BLaER1 (cell line): ENCODE measurements at regions not wholly inside any gene's neighbourhood (a gene's known extent, or its start where the extent isn't known, plus 50 kb on each side); places are given as distances from the start of the nearest gene placed in this dataset.

ENCODE experiments used
- H3K27ac ChIP-seq: shearing (Covaris generic); formaldehyde crosslinking; 2 replicates; pipeline ENCODE4 v1.8.1; 2022
- H3K27me3 ChIP-seq: shearing (Covaris generic); formaldehyde crosslinking; 2 replicates; pipeline ENCODE4 v1.8.1; 2022
- H3K36me3 ChIP-seq: shearing (Covaris generic); formaldehyde crosslinking; 2 replicates; pipeline ENCODE4 v1.8.1; 2022
- H3K4me1 ChIP-seq: shearing (Covaris generic); formaldehyde crosslinking; 2 replicates; pipeline ENCODE4 v1.8.1; 2022
- H3K4me2 ChIP-seq: shearing (Covaris generic); formaldehyde crosslinking; 2 replicates; pipeline ENCODE4 v1.8.1; 2022
- H3K4me3 ChIP-seq: shearing (Covaris generic); formaldehyde crosslinking; 2 replicates; pipeline ENCODE4 v1.8.1; 2022
- H3K9ac ChIP-seq: shearing (Covaris generic); formaldehyde crosslinking; 2 replicates; pipeline ENCODE4 v1.8.1; 2022
- H3K9me3 ChIP-seq: shearing (Covaris generic); formaldehyde crosslinking; 2 replicates; pipeline ENCODE4 v1.8.1; 2022
- H4K20me1 ChIP-seq: shearing (Covaris generic); formaldehyde crosslinking; 2 replicates; pipeline ENCODE4 v1.8.1; 2022
- Cebpa-rat ChIP-seq: shearing (Covaris generic); IDR thresholded peaks from 2 replicates; pipeline ENCODE4 v1.8.1; 2022

GRCh38 chr20:19880256-19881079, 122.4 kb downstream of the RIN2 start:
- no peaks in the 10 kb centered on the region for H3K36me3 ChIP-seq
- no peak overlapping the region for H3K27ac ChIP-seq
- no peak overlapping the region for H3K4me3 ChIP-seq
- peaks cover 14% of the 10 kb centered on the region for H3K4me1 ChIP-seq
- H3K9ac ChIP-seq: no peak overlapping the region
- H3K9me3 ChIP-seq: no peaks in the 10 kb centered on the region
- no peak overlapping the region for H3K4me2 ChIP-seq
- H3K27me3 ChIP-seq: no peaks in the 10 kb centered on the region
- no peaks in the 10 kb centered on the region for H4K20me1 ChIP-seq
- TF ChIP-seq Cebpa-rat: no peak

GRCh38 chr20:19881080-19881840, 123.2 kb downstream of the RIN2 start:
- no peak overlapping the region for H3K27ac ChIP-seq
- H3K4me2 ChIP-seq: no peak overlapping the region
- no peak overlapping the region for H3K4me3 ChIP-seq
- H3K27me3 ChIP-seq: no peaks in the 10 kb centered on the region
- no peak for TF ChIP-seq Cebpa-rat
- H3K4me1 ChIP-seq: peaks cover 8% of the 10 kb centered on the region
- H3K9me3 ChIP-seq: no peaks in the 10 kb centered on the region
- H3K36me3 ChIP-seq: no peaks in the 10 kb centered on the region
- no peaks in the 10 kb centered on the region for H4K20me1 ChIP-seq
- H3K9ac ChIP-seq: no peak overlapping the region

GRCh38 chr20:19881990-19882389, 123.9 kb downstream of the RIN2 start:
- Histone ChIP-seq H3K4me2 (no peak overlapping the region), H4K20me1 (no peaks in the 10 kb centered on the region), H3K4me3 (no peak overlapping the region), H3K9ac (no peak overlapping the region), H3K9me3 (no peaks in the 10 kb centered on the region), H3K27ac (no peak overlapping the region), H3K4me1 (peaks cover 6% of the 10 kb centered on the region), H3K27me3 (no peaks in the 10 kb centered on the region), H3K36me3 (no peaks in the 10 kb centered on the region)
- no peak for TF ChIP-seq Cebpa-rat

GRCh38 chr20:19882446-19882845, 124.4 kb downstream of the RIN2 start:
- peaks cover 6% of the 10 kb centered on the region for H3K4me1 ChIP-seq

GRCh38 chr20:19883501-19883900, 125.4 kb downstream of the RIN2 start:
- Histone ChIP-seq H3K4me1 (peaks cover 6% of the 10 kb centered on the region), H3K27ac (no peak overlapping the region)

More at GRCh38 chr20:19882446-19882845, 124.4 kb downstream of the RIN2 start:
- H3K4me3 ChIP-seq: no peak overlapping the region
- no peaks in the 10 kb centered on the region for H4K20me1 ChIP-seq
- H3K27ac ChIP-seq: no peak overlapping the region
- H3K4me2 ChIP-seq: no peak overlapping the region
- H3K9ac ChIP-seq: no peak overlapping the region
- TF ChIP-seq Cebpa-rat: no peak
- no peaks in the 10 kb centered on the region for H3K27me3 ChIP-seq
- H3K9me3 ChIP-seq: no peaks in the 10 kb centered on the region
- no peaks in the 10 kb centered on the region for H3K36me3 ChIP-seq

GRCh38 chr20:19885594-19885938, 127.5 kb downstream of the RIN2 start:
- Histone ChIP-seq H3K4me3 (no peak overlapping the region), H3K27me3 (peaks cover 11% of the 10 kb centered on the region; the same call in 1 of the 2 replicates), H3K4me1 (peaks cover 20% of the 10 kb centered on the region), H3K9me3 (no peaks in the 10 kb centered on the region), H3K36me3 (no peaks in the 10 kb centered on the region), H3K9ac (no peak overlapping the region), H3K4me2 (no peak overlapping the region), H3K27ac (no peak overlapping the region), H4K20me1 (no peaks in the 10 kb centered on the region)
- TF ChIP-seq Cebpa-rat: no peak

More at GRCh38 chr20:19883501-19883900, 125.4 kb downstream of the RIN2 start:
- no peaks in the 10 kb centered on the region for H4K20me1 ChIP-seq
- no peaks in the 10 kb centered on the region for H3K9me3 ChIP-seq
- H3K27me3 ChIP-seq: no peaks in the 10 kb centered on the region
- no peak for TF ChIP-seq Cebpa-rat
- H3K4me3 ChIP-seq: no peak overlapping the region
- no peak overlapping the region for H3K9ac ChIP-seq
- H3K36me3 ChIP-seq: no peaks in the 10 kb centered on the region
- no peak overlapping the region for H3K4me2 ChIP-seq

GRCh38 chr20:19885939-19886660, 128.0 kb downstream of the RIN2 start:
- TF ChIP-seq Cebpa-rat: no peak
- Histone ChIP-seq H3K4me3 (no peak overlapping the region), H3K9me3 (no peaks in the 10 kb centered on the region), H3K27ac (no peak overlapping the region), H3K9ac (no peak overlapping the region), H3K4me1 (peaks cover 20% of the 10 kb centered on the region), H4K20me1 (no peaks in the 10 kb centered on the region), H3K4me2 (no peak overlapping the region), H3K27me3 (peaks cover 11% of the 10 kb centered on the region; the same call in 1 of the 2 replicates), H3K36me3 (no peaks in the 10 kb centered on the region)

GRCh38 chr20:19886661-19887288, 128.7 kb downstream of the RIN2 start:
- H3K36me3 ChIP-seq: no peaks in the 10 kb centered on the region
- no peak for TF ChIP-seq Cebpa-rat
- H3K4me1 ChIP-seq: peaks cover 20% of the 10 kb centered on the region
- no peak overlapping the region for H3K4me2 ChIP-seq
- H3K27ac ChIP-seq: no peak overlapping the region
- no peak overlapping the region for H3K9ac ChIP-seq
- peaks cover 11% of the 10 kb centered on the region; the same call in 1 of the 2 replicates for H3K27me3 ChIP-seq
- H4K20me1 ChIP-seq: no peaks in the 10 kb centered on the region
- H3K9me3 ChIP-seq: no peaks in the 10 kb centered on the region
- H3K4me3 ChIP-seq: no peak overlapping the region

GRCh38 chr20:19887556-19888268, 129.4 kb upstream of the NAA20 start:
- H3K4me3 ChIP-seq: no peak overlapping the region
- no peak overlapping the region for H3K9ac ChIP-seq
- no peaks in the 10 kb centered on the region for H3K9me3 ChIP-seq
- H3K27ac ChIP-seq: no peak overlapping the region
- H3K4me1 ChIP-seq: peaks cover 20% of the 10 kb centered on the region
- no peak for TF ChIP-seq Cebpa-rat
- peaks cover 11% of the 10 kb centered on the region; the same call in 1 of the 2 replicates for H3K27me3 ChIP-seq
- no peaks in the 10 kb centered on the region for H3K36me3 ChIP-seq
- no peak overlapping the region for H3K4me2 ChIP-seq
- H4K20me1 ChIP-seq: no peaks in the 10 kb centered on the region
